Esophagus muscularis mucosa (tissue), 3 donors: ENCODE measurements at regions not wholly inside any gene's neighbourhood (a gene's known extent, or its start where the extent isn't known, plus 50 kb on each side); places are given as distances from the start of the nearest gene placed in this dataset.

ENCODE experiments used
- POLR2A ChIP-seq: fragments of 450-650 bp; IDR thresholded peaks from one replicate; pipeline ENCODE4 v1.6.1; 2017; ENCODE audit warnings: antibody characterized with exemption, moderate library complexity, mild to moderate bottlenecking, low read depth
- POLR2AphosphoS5 ChIP-seq, 2 donors: sonication (generic); formaldehyde crosslinking; IDR thresholded peaks; one replicate each; pipeline ENCODE4 v1.6.1; 2017; ENCODE audit warnings: antibody characterized with exemption in 2 of 2
- TF ChIP-seq, protein P1 (sequence below), 3 experiments: fragments of 200-600 bp in 2 of 3; fragments of 450-650 bp in 1 of 3; sonication (generic) in 2 of 3; IDR thresholded peaks; one replicate each; pipeline ENCODE4 v1.5.1; 2017 to 2019; ENCODE audit warnings: antibody characterized with exemption in 3 of 3, mild to moderate bottlenecking in 2 of 3, moderate library complexity in 1 of 3

DNA sequence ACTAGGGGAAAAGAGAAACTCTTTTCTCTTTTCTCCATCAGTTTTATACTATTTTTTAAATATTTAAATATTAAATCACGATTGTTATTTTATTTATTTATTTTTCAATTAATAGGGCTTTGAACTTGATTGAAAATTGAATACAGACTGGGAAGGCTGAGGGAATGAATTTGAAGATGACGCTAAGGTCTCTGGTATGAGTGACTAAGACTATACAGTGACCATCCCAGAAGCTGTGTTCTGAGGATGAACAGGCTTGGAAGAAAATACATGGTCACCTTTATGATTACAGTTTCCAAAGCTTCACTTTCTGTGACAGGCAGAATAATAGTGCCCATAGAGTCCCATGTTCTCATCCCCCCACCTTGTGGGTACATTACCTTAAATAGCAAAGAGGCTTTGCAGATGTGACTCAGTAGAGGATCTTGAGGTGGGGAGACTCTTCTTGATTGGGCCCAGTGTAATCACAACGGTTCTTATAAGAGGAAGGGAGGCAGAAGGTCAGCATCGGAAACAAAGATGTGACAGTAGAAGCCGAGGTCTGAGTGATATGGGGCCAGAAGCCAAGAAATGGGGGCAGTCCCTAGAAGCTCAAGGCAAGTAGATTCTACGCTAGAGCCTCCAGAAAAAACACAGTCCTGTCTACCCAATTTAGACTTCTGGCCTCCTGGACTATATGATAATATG, 51.0 kb upstream of the LPP start:
- TF ChIP-seq, protein P1, sequence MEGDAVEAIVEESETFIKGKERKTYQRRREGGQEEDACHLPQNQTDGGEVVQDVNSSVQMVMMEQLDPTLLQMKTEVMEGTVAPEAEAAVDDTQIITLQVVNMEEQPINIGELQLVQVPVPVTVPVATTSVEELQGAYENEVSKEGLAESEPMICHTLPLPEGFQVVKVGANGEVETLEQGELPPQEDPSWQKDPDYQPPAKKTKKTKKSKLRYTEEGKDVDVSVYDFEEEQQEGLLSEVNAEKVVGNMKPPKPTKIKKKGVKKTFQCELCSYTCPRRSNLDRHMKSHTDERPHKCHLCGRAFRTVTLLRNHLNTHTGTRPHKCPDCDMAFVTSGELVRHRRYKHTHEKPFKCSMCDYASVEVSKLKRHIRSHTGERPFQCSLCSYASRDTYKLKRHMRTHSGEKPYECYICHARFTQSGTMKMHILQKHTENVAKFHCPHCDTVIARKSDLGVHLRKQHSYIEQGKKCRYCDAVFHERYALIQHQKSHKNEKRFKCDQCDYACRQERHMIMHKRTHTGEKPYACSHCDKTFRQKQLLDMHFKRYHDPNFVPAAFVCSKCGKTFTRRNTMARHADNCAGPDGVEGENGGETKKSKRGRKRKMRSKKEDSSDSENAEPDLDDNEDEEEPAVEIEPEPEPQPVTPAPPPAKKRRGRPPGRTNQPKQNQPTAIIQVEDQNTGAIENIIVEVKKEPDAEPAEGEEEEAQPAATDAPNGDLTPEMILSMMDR (IDR thresholded peaks at IDR 0.05): no peak
- TF ChIP-seq POLR2A (no peak), POLR2AphosphoS5 (IDR thresholded peaks at IDR 0.05) (no peak)
